Esophagus muscularis mucosa (tissue), 3 donors: ENCODE measurements at regions not wholly inside any gene's neighbourhood (a gene's known extent, or its start where the extent isn't known, plus 50 kb on each side); places are given as distances from the start of the nearest gene placed in this dataset.

Source experiments
- CTCF ChIP-seq, 3 experiments: fragments of 200-600 bp in 2 of 3; fragments of 450-650 bp in 1 of 3; sonication (generic) in 2 of 3; IDR thresholded peaks; one replicate each; pipeline ENCODE4 v1.5.1; 2017 to 2019; ENCODE audit warnings: antibody characterized with exemption in 3 of 3, mild to moderate bottlenecking in 2 of 3, moderate library complexity in 1 of 3
- POLR2A ChIP-seq: fragments of 450-650 bp; IDR thresholded peaks from one replicate; pipeline ENCODE4 v1.6.1; 2017; ENCODE audit warnings: antibody characterized with exemption, moderate library complexity, mild to moderate bottlenecking, low read depth

- no peak for TF ChIP-seq POLR2A
- no peak for TF ChIP-seq CTCF (IDR thresholded peaks at IDR 0.05)
These were observed 85.6 kb upstream of the GHR start for GRCh38 chr5:42337607-42338006.
